AG09309 (cell line): ENCODE measurements at regions not wholly inside any gene's neighbourhood (a gene's known extent, or its start where the extent isn't known, plus 50 kb on each side); places are given as distances from the start of the nearest gene placed in this dataset.

Source experiments
- DNase-seq: peaks from one replicate; pipeline ENCODE4 v3.0.0-alpha.2; 2010; ENCODE audit warnings: low read depth
- H3K4me3 ChIP-seq: 2 replicates; pipeline ENCODE4 v1.5.1; 2011; ENCODE audit warnings: mild to moderate bottlenecking, low read depth, low read length, moderate library complexity; ENCODE audit not compliant: control insufficient read depth
- TF ChIP-seq, protein P1 (sequence below): IDR thresholded peaks from 2 replicates; pipeline ENCODE4 v1.5.1; 2011; ENCODE audit warnings: mild to moderate bottlenecking, low read depth, low read length, inconsistent platforms; ENCODE audit not compliant: insufficient read depth, control insufficient read depth; ENCODE audit errors: missing control alignments

DNA sequence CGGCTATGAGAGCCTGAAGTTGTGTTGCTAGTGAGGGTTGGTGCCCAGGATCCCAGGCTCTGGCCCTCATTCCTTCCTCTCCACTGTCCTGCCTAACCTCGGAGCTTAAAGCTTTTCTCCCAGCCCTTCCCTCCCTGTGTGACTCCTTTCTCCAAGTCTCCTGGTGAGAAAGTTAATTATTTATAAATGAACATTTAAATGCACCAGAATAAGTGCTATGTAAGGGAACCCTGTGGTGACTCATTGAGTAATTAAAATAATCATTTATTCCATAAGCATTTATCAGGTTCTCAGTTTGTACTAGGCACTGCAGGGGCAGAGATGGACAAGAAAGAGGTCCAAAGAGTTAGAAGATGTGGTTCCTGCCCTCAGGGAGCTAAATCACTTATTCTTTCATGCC lies 89.1 kb upstream of the ISX start:
- TF ChIP-seq, protein P1, sequence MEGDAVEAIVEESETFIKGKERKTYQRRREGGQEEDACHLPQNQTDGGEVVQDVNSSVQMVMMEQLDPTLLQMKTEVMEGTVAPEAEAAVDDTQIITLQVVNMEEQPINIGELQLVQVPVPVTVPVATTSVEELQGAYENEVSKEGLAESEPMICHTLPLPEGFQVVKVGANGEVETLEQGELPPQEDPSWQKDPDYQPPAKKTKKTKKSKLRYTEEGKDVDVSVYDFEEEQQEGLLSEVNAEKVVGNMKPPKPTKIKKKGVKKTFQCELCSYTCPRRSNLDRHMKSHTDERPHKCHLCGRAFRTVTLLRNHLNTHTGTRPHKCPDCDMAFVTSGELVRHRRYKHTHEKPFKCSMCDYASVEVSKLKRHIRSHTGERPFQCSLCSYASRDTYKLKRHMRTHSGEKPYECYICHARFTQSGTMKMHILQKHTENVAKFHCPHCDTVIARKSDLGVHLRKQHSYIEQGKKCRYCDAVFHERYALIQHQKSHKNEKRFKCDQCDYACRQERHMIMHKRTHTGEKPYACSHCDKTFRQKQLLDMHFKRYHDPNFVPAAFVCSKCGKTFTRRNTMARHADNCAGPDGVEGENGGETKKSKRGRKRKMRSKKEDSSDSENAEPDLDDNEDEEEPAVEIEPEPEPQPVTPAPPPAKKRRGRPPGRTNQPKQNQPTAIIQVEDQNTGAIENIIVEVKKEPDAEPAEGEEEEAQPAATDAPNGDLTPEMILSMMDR = no peak
- H3K4me3 ChIP-seq = no peak overlapping the region
- no peak for DNase-seq

DNA sequence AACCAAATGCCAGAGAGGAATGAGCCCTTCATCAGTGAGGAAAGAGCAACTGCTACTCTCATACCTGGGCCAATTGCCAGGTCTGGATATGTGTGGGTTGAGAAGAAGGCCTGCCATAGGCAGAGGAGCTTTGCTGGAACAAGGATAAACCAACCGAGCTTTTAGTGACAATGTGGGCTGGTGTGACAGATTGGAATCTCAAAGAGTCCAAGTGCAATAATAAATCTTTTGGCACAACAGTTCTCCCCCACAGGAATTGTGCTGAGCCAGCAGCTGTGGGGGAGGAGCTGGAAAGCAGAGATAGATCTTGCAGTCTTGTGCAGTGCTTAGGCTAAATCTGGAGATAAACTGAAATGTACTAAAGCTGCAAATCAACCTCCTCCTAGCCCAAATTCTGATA lies 79.4 kb upstream of the ISX start:
- H3K4me3 ChIP-seq = no peak overlapping the region
- TF ChIP-seq, protein P1 = no peak
- DNase-seq = no peak

- H3K4me3 ChIP-seq = no peak overlapping the region
- no peak for DNase-seq
- TF ChIP-seq, protein P1 = no peak
These were observed 73.3 kb upstream of the ISX start for GRCh38 chr22:34992672-34993071.

- no peak overlapping the region for H3K4me3 ChIP-seq
- DNase-seq = no peak
- TF ChIP-seq, protein P1 = no peak
These were observed 72.4 kb upstream of the ISX start for GRCh38 chr22:34993548-34993947.

DNA sequence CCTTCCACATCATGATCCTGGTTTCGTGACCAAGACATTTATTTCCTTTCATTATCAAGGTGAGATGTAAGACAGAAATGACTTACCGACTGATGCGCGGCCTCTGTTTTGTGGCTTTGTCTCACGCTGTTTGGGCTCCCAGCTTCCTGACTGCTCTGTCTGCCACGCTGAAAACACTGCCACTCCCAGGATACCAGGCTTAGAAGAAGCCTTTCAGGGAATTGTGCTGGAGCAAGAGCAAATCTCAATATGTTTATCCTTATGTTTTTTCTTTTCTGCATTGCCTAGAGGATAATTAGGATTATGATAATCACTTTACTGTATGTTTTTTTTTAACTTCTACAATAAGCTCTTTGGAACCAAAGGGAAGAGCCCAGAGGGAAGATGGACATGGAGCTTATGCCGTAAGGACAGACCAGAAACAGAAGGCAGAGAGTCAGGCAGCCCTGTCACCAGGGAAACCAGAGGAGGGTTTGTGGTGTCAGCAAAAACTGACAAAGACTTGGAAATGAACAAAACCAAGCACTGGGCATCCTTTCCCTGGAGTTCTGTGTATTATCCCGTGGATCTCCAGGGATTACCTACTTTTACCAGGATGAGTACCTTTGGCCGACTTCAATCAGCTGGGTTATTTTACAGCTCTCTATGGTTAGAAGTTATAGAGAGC lies 68.2 kb upstream of the ISX start:
- TF ChIP-seq, protein P1 = no peak
- no peak overlapping the region for H3K4me3 ChIP-seq
- no peak for DNase-seq

- no peak overlapping the region for H3K4me3 ChIP-seq
- TF ChIP-seq, protein P1 = no peak
- DNase-seq = no peak
These were observed 67.0 kb upstream of the ISX start for GRCh38 chr22:34998921-34999320.
